ENCODE measurements at regions not wholly inside any gene's neighbourhood (a gene's known extent, or its start where the extent isn't known, plus 50 kb on each side); places are given as distances from the start of the nearest gene placed in this dataset.
A peak's percentile ranks its signal among the peaks of the same experiment; 100 is the strongest.

DNA sequence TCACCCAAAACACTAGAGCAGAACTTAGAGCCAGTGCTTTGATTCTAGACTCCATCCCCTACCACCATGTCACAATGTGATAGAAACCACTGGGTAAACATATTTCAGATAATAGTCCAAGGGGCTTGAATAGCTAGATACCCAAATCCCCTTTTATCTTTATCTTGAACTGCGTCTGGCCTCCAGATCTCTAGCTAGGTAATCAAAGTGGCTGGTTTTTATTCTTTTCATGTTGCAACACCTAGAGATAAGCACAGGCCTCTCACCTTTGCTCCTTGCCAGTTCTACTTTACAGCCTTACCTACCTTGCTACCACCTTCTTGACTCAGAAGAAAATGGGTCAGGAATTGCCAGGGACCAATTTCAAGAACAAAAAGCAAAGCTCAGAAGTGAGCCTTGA is 171.2 kb downstream of the C1D start:
- H3K79me2 ChIP-seq (ENCODE audit: low read length): no peaks in the 10 kb centered on the region
- no peak overlapping the region for H2AFZ ChIP-seq (ENCODE audit: low read length)
- no peaks in the 10 kb centered on the region for H3K9me2 ChIP-seq (replicated peaks; ENCODE audit: insufficient read depth, low read length)
- H3K36me3 ChIP-seq (ENCODE audit: insufficient read depth, low read length): no peaks in the 10 kb centered on the region
- no peaks in the 10 kb centered on the region for H4K20me1 ChIP-seq (ENCODE audit: insufficient read depth, low read depth, low read length)
- H3K9me3 ChIP-seq (ENCODE audit: low read length): no peaks in the 10 kb centered on the region
- H3K27ac ChIP-seq (ENCODE audit: low read length): no peak overlapping the region
- no peak overlapping the region for H3K9ac ChIP-seq (ENCODE audit: low read length)
- no peak overlapping the region for H3K4me3 ChIP-seq (ENCODE audit: low read length)
- H3K27me3 ChIP-seq (ENCODE audit: low read length): 0 out of 2 replicates have a peak, but pooled peaks cover 2% of the 10 kb centered on the region
- no peak overlapping the region for H3K4me2 ChIP-seq (ENCODE audit: low read depth, low read length, poor library complexity, severe bottlenecking)
- no peak for DNase-seq
- peaks cover 10% of the 10 kb centered on the region for H3K4me1 ChIP-seq (ENCODE audit: low read length)

DNA sequence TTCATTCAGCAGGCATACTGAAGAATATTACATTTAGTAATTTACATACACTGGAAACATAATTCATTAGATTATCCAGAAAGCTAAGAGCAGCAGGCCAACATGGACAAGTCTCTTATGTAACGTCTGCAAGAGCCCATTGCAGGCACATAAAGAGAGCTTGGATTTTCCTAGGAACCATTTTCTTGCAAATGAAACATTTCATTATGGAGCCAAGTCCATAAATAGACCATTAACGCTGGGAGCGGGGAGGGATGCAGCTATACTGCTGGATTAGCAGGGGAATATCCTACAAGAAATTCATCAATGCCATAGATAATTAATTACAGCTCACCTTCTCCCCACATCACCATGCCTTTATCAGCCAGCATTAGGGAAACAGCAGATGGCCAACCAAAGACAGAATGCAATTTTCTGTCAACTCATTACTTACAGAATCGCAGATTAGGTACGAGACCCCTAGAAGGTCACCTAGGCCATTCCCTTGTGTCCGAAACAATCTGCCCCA is 170.4 kb downstream of the C1D start:
- DNase-seq: no peak
- Histone ChIP-seq H3K9ac (ENCODE audit: low read length) (no peak overlapping the region), H3K27me3 (ENCODE audit: low read length) (0 out of 2 replicates have a peak, but pooled peaks cover 2% of the 10 kb centered on the region), H3K4me3 (ENCODE audit: low read length) (no peak overlapping the region), H3K79me2 (ENCODE audit: low read length) (no peaks in the 10 kb centered on the region), H3K27ac (ENCODE audit: low read length) (no peak overlapping the region), H3K4me2 (ENCODE audit: low read depth, low read length, poor library complexity, severe bottlenecking) (no peak overlapping the region), H3K4me1 (ENCODE audit: low read length) (peaks cover 10% of the 10 kb centered on the region), H3K9me2 (replicated peaks; ENCODE audit: insufficient read depth, low read length) (no peaks in the 10 kb centered on the region), H3K9me3 (ENCODE audit: low read length) (no peaks in the 10 kb centered on the region), H3K36me3 (ENCODE audit: insufficient read depth, low read length) (no peaks in the 10 kb centered on the region), H2AFZ (ENCODE audit: low read length) (no peak overlapping the region), H4K20me1 (ENCODE audit: insufficient read depth, low read depth, low read length) (no peaks in the 10 kb centered on the region)

DNA sequence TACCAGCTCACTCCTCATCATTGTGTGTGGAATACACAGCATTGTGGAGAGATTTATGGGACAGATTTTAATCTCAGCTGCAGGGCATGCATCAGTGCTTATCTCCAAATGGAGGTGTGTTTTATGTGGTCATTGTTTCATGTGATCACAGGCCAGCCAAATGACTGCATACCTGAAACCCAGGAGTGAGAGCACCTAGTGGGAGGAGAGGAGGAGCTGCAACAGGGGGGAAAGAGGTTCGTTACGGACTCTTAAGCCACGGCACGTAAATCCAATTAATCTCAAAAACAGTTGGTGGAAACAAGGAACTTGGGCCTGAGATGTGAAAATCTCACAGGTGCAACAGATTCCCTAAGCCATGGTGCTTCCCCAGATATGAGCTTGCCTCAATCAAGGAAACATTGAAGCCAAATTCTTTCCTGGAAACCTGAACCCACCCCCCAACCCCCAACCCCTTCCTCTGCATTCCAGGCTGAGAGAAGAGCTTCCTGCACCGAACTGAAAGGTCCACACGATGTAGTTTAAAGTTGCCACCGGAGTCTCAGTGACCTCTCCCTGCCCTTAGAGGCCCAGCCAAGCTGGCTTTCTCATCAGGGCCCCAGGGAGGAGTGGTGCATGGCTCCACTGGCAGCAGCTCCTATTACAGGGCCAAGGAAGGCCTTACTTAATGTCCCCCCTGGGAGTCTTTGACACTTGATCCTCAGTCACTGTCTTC is 167.4 kb downstream of the C1D start:
- H3K27me3 ChIP-seq (ENCODE audit: low read length): peaks cover 2% of the 10 kb centered on the region; the same call in 1 of the 2 replicates
- no peak overlapping the region for H3K9ac ChIP-seq (ENCODE audit: low read length)
- no peaks in the 10 kb centered on the region for H3K79me2 ChIP-seq (ENCODE audit: low read length)
- H4K20me1 ChIP-seq (ENCODE audit: insufficient read depth, low read depth, low read length): no peaks in the 10 kb centered on the region
- no peaks in the 10 kb centered on the region for H3K9me2 ChIP-seq (replicated peaks; ENCODE audit: insufficient read depth, low read length)
- no peak overlapping the region for H3K4me3 ChIP-seq (ENCODE audit: low read length)
- H3K27ac ChIP-seq (ENCODE audit: low read length): no peak overlapping the region
- H3K36me3 ChIP-seq (ENCODE audit: insufficient read depth, low read length): no peaks in the 10 kb centered on the region
- no peak overlapping the region for H3K4me2 ChIP-seq (ENCODE audit: low read depth, low read length, poor library complexity, severe bottlenecking)
- H3K4me1 ChIP-seq (ENCODE audit: low read length): peaks cover 14% of the 10 kb centered on the region
- no peak overlapping the region for H2AFZ ChIP-seq (ENCODE audit: low read length)
- DNase-seq: peak; percentile 55
- no peaks in the 10 kb centered on the region for H3K9me3 ChIP-seq (ENCODE audit: low read length)

DNA sequence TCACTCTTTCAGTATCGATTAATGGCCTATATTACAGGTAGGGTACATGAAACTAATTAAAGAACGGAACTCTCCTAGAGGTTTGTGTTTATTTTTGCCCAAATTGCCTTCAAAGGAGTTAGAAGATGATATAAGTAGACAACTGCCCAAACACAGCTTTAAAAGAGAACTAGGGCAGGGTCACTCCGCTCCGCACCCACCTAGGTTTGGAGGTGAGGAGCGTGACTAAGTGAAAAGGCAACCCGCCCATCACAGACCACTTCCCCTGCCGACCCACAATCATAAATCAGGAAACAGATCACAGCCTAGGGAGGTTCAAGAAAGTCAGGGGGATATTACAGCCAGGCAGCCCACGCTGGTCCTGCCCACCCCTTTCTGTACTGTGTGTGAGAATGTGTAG is 166.7 kb downstream of the C1D start:
- no peak overlapping the region for H3K4me3 ChIP-seq (ENCODE audit: low read length)

DNA sequence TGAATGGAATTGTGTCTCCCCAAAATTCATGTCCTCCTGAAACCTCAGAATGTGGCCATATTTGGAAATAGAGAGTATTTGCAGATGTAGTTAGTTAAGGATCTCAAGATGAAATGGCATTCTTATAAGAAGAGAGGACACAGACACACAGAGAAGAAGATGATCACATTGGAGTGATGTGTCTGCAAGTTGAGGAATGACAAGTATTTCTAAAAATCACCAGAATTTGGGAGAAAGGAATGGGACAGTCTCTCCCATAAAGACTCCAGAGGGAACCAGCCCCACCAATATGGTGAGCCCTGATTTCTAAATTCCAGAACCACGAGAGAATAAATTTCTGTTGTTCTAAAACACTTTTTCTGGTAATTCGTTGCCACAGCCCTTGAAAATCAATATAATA is 166.3 kb downstream of the C1D start:
- H3K4me3 ChIP-seq (ENCODE audit: low read length): no peak overlapping the region
- H3K9ac ChIP-seq (ENCODE audit: low read length): no peak overlapping the region
- no peaks in the 10 kb centered on the region for H3K36me3 ChIP-seq (ENCODE audit: insufficient read depth, low read length)
- no peaks in the 10 kb centered on the region for H3K79me2 ChIP-seq (ENCODE audit: low read length)
- no peak overlapping the region for H3K4me2 ChIP-seq (ENCODE audit: low read depth, low read length, poor library complexity, severe bottlenecking)
- peaks cover 14% of the 10 kb centered on the region for H3K4me1 ChIP-seq (ENCODE audit: low read length)
- no peaks in the 10 kb centered on the region for H3K9me2 ChIP-seq (replicated peaks; ENCODE audit: insufficient read depth, low read length)
- H3K27me3 ChIP-seq (ENCODE audit: low read length): peaks cover 2% of the 10 kb centered on the region; the same call in 1 of the 2 replicates
- no peak overlapping the region for H3K27ac ChIP-seq (ENCODE audit: low read length)
- H2AFZ ChIP-seq (ENCODE audit: low read length): no peak overlapping the region
- H4K20me1 ChIP-seq (ENCODE audit: insufficient read depth, low read depth, low read length): no peaks in the 10 kb centered on the region
- no peaks in the 10 kb centered on the region for H3K9me3 ChIP-seq (ENCODE audit: low read length)
- DNase-seq: no peak

More for the DNA sequence above, 166.7 kb downstream of the C1D start:
- H3K4me1 ChIP-seq (ENCODE audit: low read length): peaks cover 14% of the 10 kb centered on the region
- H4K20me1 ChIP-seq (ENCODE audit: insufficient read depth, low read depth, low read length): no peaks in the 10 kb centered on the region
- H3K9ac ChIP-seq (ENCODE audit: low read length): no peak overlapping the region
- H3K36me3 ChIP-seq (ENCODE audit: insufficient read depth, low read length): no peaks in the 10 kb centered on the region
- H3K4me2 ChIP-seq (ENCODE audit: low read depth, low read length, poor library complexity, severe bottlenecking): no peak overlapping the region
- no peaks in the 10 kb centered on the region for H3K79me2 ChIP-seq (ENCODE audit: low read length)
- H3K27ac ChIP-seq (ENCODE audit: low read length): no peak overlapping the region
- no peak for DNase-seq
- no peak overlapping the region for H2AFZ ChIP-seq (ENCODE audit: low read length)
- H3K9me2 ChIP-seq (replicated peaks; ENCODE audit: insufficient read depth, low read length): no peaks in the 10 kb centered on the region
- H3K27me3 ChIP-seq (ENCODE audit: low read length): peaks cover 2% of the 10 kb centered on the region; the same call in 1 of the 2 replicates
- H3K9me3 ChIP-seq (ENCODE audit: low read length): no peaks in the 10 kb centered on the region

DNA sequence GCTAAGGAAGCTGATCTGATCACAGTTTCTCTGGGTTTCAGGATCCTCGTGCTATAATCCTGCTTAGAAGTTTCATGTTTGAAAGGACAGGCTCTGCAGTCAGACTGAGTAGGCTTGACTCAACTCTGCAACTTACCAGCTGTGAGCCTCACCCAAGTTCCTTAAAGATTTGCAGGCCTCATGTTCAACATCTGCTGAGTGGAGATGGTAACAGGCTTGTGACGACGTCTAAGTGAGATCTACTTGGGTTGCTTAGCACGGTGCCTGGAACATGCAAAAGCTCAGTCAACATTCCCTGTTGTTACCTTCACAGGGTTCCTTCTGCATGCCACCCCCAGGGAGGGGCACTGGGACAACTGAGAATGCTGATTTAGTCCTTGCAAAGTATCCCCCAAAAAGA is 164.2 kb downstream of the C1D start:
- Histone ChIP-seq H3K9me2 (replicated peaks; ENCODE audit: insufficient read depth, low read length) (no peaks in the 10 kb centered on the region), H3K4me1 (ENCODE audit: low read length) (peaks cover 14% of the 10 kb centered on the region), H3K4me3 (ENCODE audit: low read length) (no peak overlapping the region), H3K27me3 (ENCODE audit: low read length) (no peaks in the 10 kb centered on the region; the same call in 1 of the 2 replicates), H3K9ac (ENCODE audit: low read length) (no peak overlapping the region), H3K4me2 (ENCODE audit: low read depth, low read length, poor library complexity, severe bottlenecking) (no peak overlapping the region), H3K79me2 (ENCODE audit: low read length) (no peaks in the 10 kb centered on the region), H3K27ac (ENCODE audit: low read length) (no peak overlapping the region), H4K20me1 (ENCODE audit: insufficient read depth, low read depth, low read length) (no peaks in the 10 kb centered on the region), H3K36me3 (ENCODE audit: insufficient read depth, low read length) (no peaks in the 10 kb centered on the region), H3K9me3 (ENCODE audit: low read length) (no peaks in the 10 kb centered on the region), H2AFZ (ENCODE audit: low read length) (no peak overlapping the region)
- DNase-seq: no peak

DNA sequence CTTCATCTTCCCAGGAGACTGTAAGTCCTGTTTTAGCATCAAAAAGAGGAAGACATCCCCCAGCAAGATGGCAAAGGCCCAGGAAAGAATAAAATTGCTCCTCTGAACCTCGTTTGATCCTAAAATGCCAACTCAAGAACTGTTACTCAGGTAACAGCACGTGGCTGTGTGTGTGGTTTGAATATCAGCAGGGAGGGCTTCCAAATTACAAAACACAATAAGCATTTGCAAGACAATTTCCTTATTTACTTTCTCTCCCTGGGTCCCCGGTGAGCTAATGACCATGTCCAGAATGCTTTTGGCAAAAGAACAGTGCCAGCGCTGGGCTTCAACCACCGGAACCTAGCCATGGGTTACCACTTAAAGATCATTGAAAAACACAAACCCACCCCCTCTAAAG is 163.6 kb downstream of the C1D start:
- Histone ChIP-seq H3K9me3 (ENCODE audit: low read length) (no peaks in the 10 kb centered on the region), H3K4me2 (ENCODE audit: low read depth, low read length, poor library complexity, severe bottlenecking) (no peak overlapping the region), H3K79me2 (ENCODE audit: low read length) (no peaks in the 10 kb centered on the region), H3K4me3 (ENCODE audit: low read length) (no peak overlapping the region), H3K36me3 (ENCODE audit: insufficient read depth, low read length) (no peaks in the 10 kb centered on the region), H3K9ac (ENCODE audit: low read length) (no peak overlapping the region), H3K4me1 (ENCODE audit: low read length) (peaks cover 14% of the 10 kb centered on the region), H3K9me2 (replicated peaks; ENCODE audit: insufficient read depth, low read length) (no peaks in the 10 kb centered on the region), H3K27me3 (ENCODE audit: low read length) (no peaks in the 10 kb centered on the region; the same call in 1 of the 2 replicates), H2AFZ (ENCODE audit: low read length) (no peak overlapping the region), H4K20me1 (ENCODE audit: insufficient read depth, low read depth, low read length) (no peaks in the 10 kb centered on the region), H3K27ac (ENCODE audit: low read length) (no peak overlapping the region)
- DNase-seq: no peak

DNA sequence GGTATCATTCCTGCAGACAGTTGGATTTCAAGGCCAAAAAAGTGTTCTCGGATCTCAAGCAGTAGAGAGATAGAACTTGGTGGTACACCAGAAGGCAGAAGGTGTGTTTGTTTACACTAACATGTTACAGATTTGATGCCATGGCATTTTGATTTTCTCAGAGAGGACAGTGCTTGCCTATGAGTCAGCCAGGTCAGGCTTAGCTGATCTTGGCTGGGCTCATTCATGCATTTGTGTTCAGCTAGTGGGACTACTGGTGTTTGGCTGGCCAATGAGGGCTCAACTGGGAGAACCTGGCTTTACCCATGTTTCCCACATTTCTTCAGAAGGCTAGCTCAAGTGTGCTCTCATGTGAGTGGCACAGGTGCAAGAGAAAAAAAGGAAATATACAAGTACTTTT is 162.0 kb downstream of the C1D start:
- Histone ChIP-seq H3K36me3 (ENCODE audit: insufficient read depth, low read length) (no peaks in the 10 kb centered on the region), H3K9me3 (ENCODE audit: low read length) (no peaks in the 10 kb centered on the region), H3K9ac (ENCODE audit: low read length) (no peak overlapping the region), H2AFZ (ENCODE audit: low read length) (no peak overlapping the region), H3K79me2 (ENCODE audit: low read length) (no peaks in the 10 kb centered on the region), H3K27me3 (ENCODE audit: low read length) (no peaks in the 10 kb centered on the region; the same call in 1 of the 2 replicates), H3K4me2 (ENCODE audit: low read depth, low read length, poor library complexity, severe bottlenecking) (no peak overlapping the region), H3K4me1 (ENCODE audit: low read length) (peaks cover 6% of the 10 kb centered on the region), H3K27ac (ENCODE audit: low read length) (no peak overlapping the region), H3K9me2 (replicated peaks; ENCODE audit: insufficient read depth, low read length) (no peaks in the 10 kb centered on the region), H3K4me3 (ENCODE audit: low read length) (no peak overlapping the region), H4K20me1 (ENCODE audit: insufficient read depth, low read depth, low read length) (no peaks in the 10 kb centered on the region)
- no peak for DNase-seq

Data from Karpas-422 (cell line).